K562 (cell line): ENCODE measurements at regions not wholly inside any gene's neighbourhood (a gene's known extent, or its start where the extent isn't known, plus 50 kb on each side); places are given as distances from the start of the nearest gene placed in this dataset.

Source experiments
- ATAC-seq: fragments of 200-7000 bp; cut with Tn5 transposase; 3 replicates; pipeline ENCODE4 v1.9.1; 2020; ENCODE audit warnings: moderate library complexity
- BruUV-seq: library from RNA; stranded (reverse); fragments of 400-500 nt; replicated peaks from 2 replicates; lab custom pipeline; 2021; lab: Mats Ljungman, UMichigan
- CTCF ChIA-PET: fragments of 300-600 bp; formaldehyde crosslinking; extraction: SDS; loops from one replicate; lab custom pipeline; 2021; ENCODE audit warnings: low intra/inter-chr PET ratio; lab: Yijun Ruan, JAX
- POLR2A ChIA-PET: fragments of 300-600, 350-650 bp; sonication (Branson Sonifier 250); formaldehyde crosslinking; extraction: SDS; loops from one replicate; lab custom pipeline; 2021; ENCODE audit warnings: antibody characterized with exemption, inconsistent platforms; lab: Yijun Ruan, JAX
- DNase-seq, 4 experiments: peaks; one replicate each; pipeline versions ENCODE4 v3.0.0 to v3.0.0-alpha.2; 2011 to 2018; ENCODE audit warnings: low spot score in 3 of 4, mixed read lengths in 3 of 4; ENCODE audit errors: extremely low read depth in 1 of 4
- FAIRE-seq: peaks from 2 replicates; lab custom pipeline; 2011; peaks lifted over from hg19 to GRCh38; lab: Jason Lieb, UNC
- H2AFZ ChIP-seq: 2 replicates; pipeline ENCODE4 v1.6.0; 2011; ENCODE audit warnings: low read depth, low read length, control low read depth, inconsistent platforms
- H3K27ac ChIP-seq: fragments of 200-600 bp; 3 replicates; pipeline ENCODE4 v1.8.0; 2011; ENCODE audit warnings: low read depth, mild to moderate bottlenecking, control low read depth, inconsistent platforms, low read length, moderate library complexity, mixed read lengths; ENCODE audit errors: extremely low read depth
- H3K27me3 ChIP-seq, 2 experiments: fragments of 300-600 bp in 1 of 2; 2 replicates in 1 of 2; 3 replicates in 1 of 2; pipeline versions ENCODE4 v1.6.0 to v1.8.0; 2011; ENCODE audit warnings: inconsistent platforms in 2 of 2, low read length in 2 of 2, mild to moderate bottlenecking in 1 of 2, mixed read lengths in 1 of 2, moderate library complexity in 1 of 2; ENCODE audit not compliant: control insufficient read depth in 2 of 2, insufficient read depth in 2 of 2
- H3K36me3 ChIP-seq: fragments of 300-600 bp; 3 replicates; pipeline ENCODE4 v1.8.0; 2011; ENCODE audit warnings: mild to moderate bottlenecking, low read length, inconsistent platforms; ENCODE audit not compliant: control insufficient read depth, insufficient read depth
- H3K4me1 ChIP-seq, 2 experiments: fragments of 200-600 bp in 1 of 2; replicated peaks in 1 of 2; 2 replicates in 1 of 2; 3 replicates in 1 of 2; pipeline versions ENCODE4 v1.5.1 to v1.8.0; 2011; ENCODE audit warnings: inconsistent platforms in 2 of 2, low read length in 2 of 2, mild to moderate bottlenecking in 1 of 2, mixed read lengths in 1 of 2, moderate library complexity in 1 of 2; ENCODE audit not compliant: control insufficient read depth in 2 of 2, insufficient read depth in 2 of 2
- H3K4me2 ChIP-seq: 2 replicates; pipeline ENCODE4 v1.6.1; 2011; ENCODE audit warnings: low read length, control low read depth, inconsistent platforms, mixed read lengths; ENCODE audit not compliant: insufficient read depth
- H3K4me3 ChIP-seq: fragments of 200-600 bp; sonication (generic), shearing (Covaris generic); 2 replicates; pipeline ENCODE4 v1.5.1; 2016; ENCODE audit warnings: control low read depth, inconsistent platforms
- H3K79me2 ChIP-seq: fragments of 200-600 bp; 3 replicates; pipeline ENCODE4 v1.8.0; 2011; ENCODE audit warnings: low read length, inconsistent platforms; ENCODE audit not compliant: control insufficient read depth, insufficient read depth
- H3K9ac ChIP-seq, 2 experiments: 2 replicates each; pipeline versions ENCODE4 v1.6.0 to v1.6.1; 2011; ENCODE audit warnings: low read depth in 2 of 2, low read length in 2 of 2, control low read depth in 1 of 2, inconsistent platforms in 1 of 2, mild to moderate bottlenecking in 1 of 2, mixed read lengths in 1 of 2; ENCODE audit not compliant: insufficient read depth in 1 of 2
- H3K9me1 ChIP-seq: one replicate; pipeline ENCODE4 v1.6.0; 2011; ENCODE audit warnings: inconsistent platforms, mild to moderate bottlenecking, low read length, moderate library complexity; ENCODE audit not compliant: control insufficient read depth, insufficient read depth
- H3K9me3 ChIP-seq: replicated peaks from 2 replicates; pipeline ENCODE4 v1.5.1; 2011; ENCODE audit warnings: low read depth, low read length, inconsistent platforms; ENCODE audit not compliant: control insufficient read depth, insufficient read depth
- H4K20me1 ChIP-seq: replicated peaks from 2 replicates; pipeline ENCODE4 v1.6.1; 2011; ENCODE audit warnings: low read length, inconsistent platforms, mixed read lengths; ENCODE audit not compliant: control insufficient read depth, insufficient read depth
- DNMT1 ChIP-seq: fragments of 450-650 bp; IDR thresholded peaks from 2 replicates; pipeline ENCODE4 v1.6.1; 2016; ENCODE audit warnings: antibody characterized with exemption, mild to moderate bottlenecking
- FOXA1 ChIP-seq: fragments of 450-650 bp; IDR thresholded peaks from 2 replicates; pipeline ENCODE4 v1.6.1; 2016; ENCODE audit warnings: mild to moderate bottlenecking, borderline replicate concordance
- MCM7 ChIP-seq, 2 experiments: fragments of 450-650 bp; IDR thresholded peaks; 2 replicates each; pipeline ENCODE4 v1.6.1; 2016 to 2018
- RAD51 ChIP-seq: fragments of 450-650 bp; IDR thresholded peaks from 2 replicates; pipeline ENCODE4 v1.7.1; 2016; ENCODE audit warnings: low read depth, mild to moderate bottlenecking, borderline replicate concordance
- ZNF217 ChIP-seq: sonication (generic); formaldehyde crosslinking; IDR thresholded peaks from 2 replicates; pipeline ENCODE4 v1.8.0; 2022; ENCODE audit warnings: mild to moderate bottlenecking, missing genetic modification reagents
- WGBS: fragments of 100-300 bp; shearing (Covaris generic); methylation state at CpG from one replicate; pipeline ENCODE4 v1.1.6; 2016; ENCODE audit warnings: low coverage, mixed read lengths; ENCODE audit not compliant: insufficient coverage; ENCODE audit errors: missing lambda C conversion rate; 5-methylcytosine and 5-hydroxymethylcytosine counted together
- in situ Hi-C: fragments of 300-500 bp; cut with MboI; formaldehyde crosslinking; loops from 4 replicates; pipeline ENCODE4 v1.15.0; 2018; ENCODE audit warnings: inconsistent platforms, mixed read lengths
- intact Hi-C: fragments of 100-400 bp; cut with micrococcal nuclease; formaldehyde crosslinking; loops from 2 replicates; pipeline ENCODE4 v1.14.2; 2022
- TF ChIP-seq, protein P1 (sequence below): IDR thresholded peaks from 2 replicates; pipeline ENCODE4 v1.6.1; 2011; ENCODE audit warnings: borderline replicate concordance, low read depth, mild to moderate bottlenecking, moderate library complexity, low read length; ENCODE audit not compliant: insufficient read depth, poor library complexity, severe bottlenecking

DNA sequence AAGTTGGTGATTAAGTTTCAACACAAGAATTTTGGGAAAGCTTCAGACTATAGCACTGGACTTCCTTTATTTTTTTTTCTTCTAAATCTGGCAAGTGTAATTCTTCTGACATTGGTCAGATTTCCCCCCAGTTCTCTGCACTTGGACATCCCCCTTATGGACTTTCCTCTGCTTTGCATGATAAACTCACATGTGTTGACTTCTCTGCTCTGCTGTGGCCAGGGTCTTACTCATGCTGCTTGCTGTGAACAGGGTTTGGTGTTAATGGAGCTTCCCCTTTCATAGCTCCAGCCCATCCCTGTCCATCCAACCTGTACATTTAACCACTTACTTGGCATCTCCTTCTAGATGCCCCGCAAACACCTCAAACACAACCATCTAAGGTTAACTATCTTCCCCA lies 70.5 kb upstream of the SPATA13 start:
- H3K4me1 ChIP-seq, result no peaks in the 10 kb centered on the region
- no peak overlapping the region for H3K4me2 ChIP-seq
- no peaks in the 10 kb centered on the region for H4K20me1 ChIP-seq
- H3K27ac ChIP-seq, result no peak overlapping the region
- in situ Hi-C loops, result no loop called here
- no peaks in the 10 kb centered on the region for H3K9me1 ChIP-seq
- TF ChIP-seq FOXA1, result no peak
- TF ChIP-seq MCM7 (IDR thresholded peaks at IDR 0.05), result no peak
- TF ChIP-seq, protein P1, sequence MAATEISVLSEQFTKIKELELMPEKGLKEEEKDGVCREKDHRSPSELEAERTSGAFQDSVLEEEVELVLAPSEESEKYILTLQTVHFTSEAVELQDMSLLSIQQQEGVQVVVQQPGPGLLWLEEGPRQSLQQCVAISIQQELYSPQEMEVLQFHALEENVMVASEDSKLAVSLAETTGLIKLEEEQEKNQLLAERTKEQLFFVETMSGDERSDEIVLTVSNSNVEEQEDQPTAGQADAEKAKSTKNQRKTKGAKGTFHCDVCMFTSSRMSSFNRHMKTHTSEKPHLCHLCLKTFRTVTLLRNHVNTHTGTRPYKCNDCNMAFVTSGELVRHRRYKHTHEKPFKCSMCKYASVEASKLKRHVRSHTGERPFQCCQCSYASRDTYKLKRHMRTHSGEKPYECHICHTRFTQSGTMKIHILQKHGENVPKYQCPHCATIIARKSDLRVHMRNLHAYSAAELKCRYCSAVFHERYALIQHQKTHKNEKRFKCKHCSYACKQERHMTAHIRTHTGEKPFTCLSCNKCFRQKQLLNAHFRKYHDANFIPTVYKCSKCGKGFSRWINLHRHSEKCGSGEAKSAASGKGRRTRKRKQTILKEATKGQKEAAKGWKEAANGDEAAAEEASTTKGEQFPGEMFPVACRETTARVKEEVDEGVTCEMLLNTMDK, result no peak
- TF ChIP-seq RAD51, result no peak
- no peak for TF ChIP-seq ZNF217 (CRISPR knock-in tag)
- TF ChIP-seq DNMT1, result no peak
- CTCF ChIA-PET, result no interaction called here
- 0% methylated on average over 1 of the region's 1 CpG for WGBS
- POLR2A ChIA-PET, result no interaction called here
- H3K4me3 ChIP-seq, result no peak overlapping the region
- no peak for DNase-seq
- no peaks in the 10 kb centered on the region for H3K9me3 ChIP-seq
- BruUV-seq, result no TSS peak
- H3K79me2 ChIP-seq, result no peaks in the 10 kb centered on the region
- ATAC-seq, result no peak
- H3K36me3 ChIP-seq, result no peaks in the 10 kb centered on the region
- intact Hi-C loops, result no loop called here
- no peak overlapping the region for H2AFZ ChIP-seq
- no peak overlapping the region for H3K9ac ChIP-seq
- peaks cover 0 to 5% of the 10 kb centered on the region in 2 experiments; a peak in 1 of 5 replicates for H3K27me3 ChIP-seq
- FAIRE-seq, result no peak
